Kasumi-1 (cell line): ENCODE measurements at regions not wholly inside any gene's neighbourhood (a gene's known extent, or its start where the extent isn't known, plus 50 kb on each side); places are given as distances from the start of the nearest gene placed in this dataset.

ENCODE experiments used
- DNase-seq, 2 experiments: peaks; one replicate each; lab custom pipeline; 2025; lab: John Stamatoyannopoulos, UW

GRCh38 chr3:188036375-188037194 lies 117.4 kb upstream of the LPP start:
- peak; percentile 28 to 30 for DNase-seq

- no peak for DNase-seq
Observed at GRCh38 chr3:188037195-188037718, 116.7 kb upstream of the LPP start.

- no peak for DNase-seq
Observed at GRCh38 chr3:188037965-188038581, 115.9 kb upstream of the LPP start.

DNA sequence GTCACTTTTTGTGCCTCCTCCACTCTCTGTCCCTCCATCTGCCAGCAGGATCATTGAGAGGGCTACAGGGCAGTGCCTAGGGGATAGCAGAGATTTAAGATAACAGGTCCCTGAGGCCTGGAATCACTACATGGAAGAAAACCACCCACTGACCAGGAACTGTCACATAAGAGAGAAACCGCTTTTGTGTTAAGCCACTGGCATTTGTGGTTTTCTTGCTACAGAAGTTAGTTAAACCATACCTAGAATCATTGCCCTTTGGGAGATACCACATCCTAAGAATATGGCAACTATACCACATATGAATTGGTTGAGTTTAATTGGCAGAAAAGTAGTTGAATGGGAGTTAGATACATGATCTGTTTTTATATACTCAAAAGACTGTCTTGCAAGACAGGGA lies 112.8 kb upstream of the LPP start:
- no peak for DNase-seq

- DNase-seq = no peak
Observed at GRCh38 chr3:188041895-188042294, 112.1 kb upstream of the LPP start.

- no peak for DNase-seq
Observed at GRCh38 chr3:188042466-188042865, 111.5 kb upstream of the LPP start.

GRCh38 chr3:188043891-188044290 lies 110.1 kb upstream of the LPP start:
- DNase-seq = no peak

DNA sequence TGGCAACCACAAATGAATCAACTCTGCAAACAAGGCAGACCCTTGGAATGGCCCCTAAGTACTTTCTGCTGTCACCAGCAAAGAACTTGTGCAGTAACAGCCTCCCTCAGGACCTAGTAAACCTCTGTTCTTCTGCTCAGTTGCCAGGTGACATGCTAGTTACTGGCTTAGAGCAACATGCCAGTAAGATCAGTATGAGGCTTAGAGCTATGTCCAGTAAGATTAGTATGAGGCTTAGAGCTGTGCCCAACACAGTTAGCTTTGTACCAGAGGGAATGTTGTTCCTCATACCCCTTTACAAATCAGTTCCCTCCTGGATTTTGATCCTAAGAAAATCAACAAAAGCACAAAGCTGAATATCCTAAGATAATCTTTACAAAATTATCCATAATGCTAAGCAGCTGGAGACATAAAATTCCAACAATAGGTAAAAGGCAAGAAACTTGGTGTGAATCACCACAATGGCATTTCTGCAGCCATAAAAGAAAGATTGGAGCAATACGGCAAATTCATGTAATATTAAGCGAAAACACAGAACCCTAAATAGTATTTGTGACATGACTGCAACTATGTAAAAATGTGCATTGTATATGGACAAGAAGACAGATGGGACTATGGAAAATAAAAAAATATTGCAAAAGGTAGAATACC lies 107.3 kb upstream of the LPP start:
- no peak for DNase-seq

DNA sequence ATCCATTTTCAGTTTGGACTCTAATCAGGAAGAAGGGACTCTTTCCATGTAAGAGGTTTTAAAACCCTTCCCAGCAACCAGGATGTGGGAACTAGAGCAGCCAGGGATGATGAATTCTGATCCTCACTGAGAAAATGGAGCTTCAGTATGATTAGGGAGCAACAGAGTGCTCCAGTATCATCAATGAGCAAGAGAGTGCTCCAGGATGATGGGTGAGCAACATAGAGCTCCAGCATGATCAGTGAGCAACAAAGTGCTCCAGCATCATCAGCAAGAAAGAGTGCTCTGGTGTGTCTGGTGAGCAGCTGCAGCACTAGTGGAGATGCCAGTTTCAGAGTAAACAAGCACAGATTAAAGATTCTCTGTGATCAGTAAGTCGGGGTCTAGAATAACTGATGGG lies 106.4 kb upstream of the LPP start:
- no peak for DNase-seq

DNA sequence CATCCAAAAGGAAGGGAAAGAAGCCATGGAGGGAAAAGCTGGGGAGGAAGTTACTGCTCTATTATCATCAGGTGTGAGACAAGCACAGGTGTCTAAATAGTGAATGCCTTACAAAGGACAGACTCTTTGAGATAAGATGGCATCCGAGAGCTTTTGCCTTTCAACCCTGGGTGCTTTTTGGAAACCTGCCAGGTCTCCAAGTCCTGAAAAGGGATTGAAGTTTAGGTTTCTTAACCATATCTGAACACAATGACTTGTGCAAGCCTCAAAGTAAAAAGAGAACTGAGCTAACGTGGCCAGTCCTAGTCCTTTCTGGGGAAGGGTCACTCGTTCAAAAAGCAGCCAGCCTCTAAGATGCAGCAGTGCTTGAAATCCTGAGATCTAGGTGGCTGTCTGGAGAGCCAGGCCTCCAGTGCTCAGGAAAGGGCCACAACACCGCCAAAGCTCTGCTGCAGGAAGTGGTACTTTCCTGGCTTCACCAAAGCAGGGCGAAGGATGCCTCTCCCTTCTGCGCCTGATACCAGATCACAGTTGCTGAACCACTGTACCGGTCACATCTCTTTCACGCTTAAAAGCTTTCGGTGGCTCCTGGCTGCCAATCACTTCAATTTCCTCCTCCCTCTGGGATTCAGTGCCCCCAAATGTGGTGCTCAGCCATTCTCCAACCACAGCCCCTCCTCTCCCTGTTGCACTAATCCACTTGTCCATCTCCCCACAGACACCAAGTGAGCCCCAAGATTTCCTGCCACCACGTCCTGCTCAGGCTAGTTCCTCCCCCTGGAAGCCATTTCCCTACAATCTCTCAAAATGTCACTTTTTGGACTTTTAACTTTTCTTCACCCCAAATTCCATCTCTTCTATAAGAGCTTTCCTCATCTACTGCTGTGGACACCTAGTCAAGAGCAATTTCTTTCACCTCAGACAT lies 104.1 kb upstream of the LPP start:
- DNase-seq = no peak

DNA sequence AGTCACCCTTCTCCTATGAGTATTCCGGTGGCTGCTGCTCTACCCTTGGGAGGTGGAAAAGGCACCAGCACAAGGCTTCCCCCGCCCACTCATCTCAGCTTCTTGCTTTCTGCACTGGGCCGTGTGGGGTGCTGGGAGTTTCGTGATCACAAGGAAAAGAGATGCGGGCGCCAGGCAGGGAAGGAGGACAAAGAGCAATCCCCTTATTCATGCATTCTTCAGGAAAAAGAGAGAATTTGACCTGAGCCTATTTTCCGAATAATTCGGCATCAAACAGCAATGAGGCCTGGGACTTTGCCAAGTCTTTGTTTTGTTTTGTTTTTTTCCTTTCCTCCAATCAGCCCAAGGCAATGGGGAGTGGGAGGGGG lies 102.2 kb upstream of the LPP start:
- DNase-seq = no peak

- DNase-seq = no peak
Observed at GRCh38 chr3:188052169-188053035, 101.6 kb upstream of the LPP start.

DNA sequence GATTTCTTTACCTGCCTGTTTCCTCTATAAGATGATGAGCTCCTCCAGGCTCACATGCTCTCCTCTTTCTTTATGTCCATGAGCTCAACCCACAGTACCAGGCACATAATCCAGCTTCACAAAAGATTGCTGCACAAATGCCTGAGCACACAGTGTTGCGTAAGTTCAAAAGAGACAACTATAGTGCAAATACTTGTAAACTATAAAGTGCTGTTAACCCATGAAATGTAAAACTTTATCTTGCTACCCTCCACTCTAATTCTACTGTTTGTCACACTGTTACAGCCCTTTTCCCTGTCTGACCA lies 101.0 kb upstream of the LPP start:
- DNase-seq = no peak

DNA sequence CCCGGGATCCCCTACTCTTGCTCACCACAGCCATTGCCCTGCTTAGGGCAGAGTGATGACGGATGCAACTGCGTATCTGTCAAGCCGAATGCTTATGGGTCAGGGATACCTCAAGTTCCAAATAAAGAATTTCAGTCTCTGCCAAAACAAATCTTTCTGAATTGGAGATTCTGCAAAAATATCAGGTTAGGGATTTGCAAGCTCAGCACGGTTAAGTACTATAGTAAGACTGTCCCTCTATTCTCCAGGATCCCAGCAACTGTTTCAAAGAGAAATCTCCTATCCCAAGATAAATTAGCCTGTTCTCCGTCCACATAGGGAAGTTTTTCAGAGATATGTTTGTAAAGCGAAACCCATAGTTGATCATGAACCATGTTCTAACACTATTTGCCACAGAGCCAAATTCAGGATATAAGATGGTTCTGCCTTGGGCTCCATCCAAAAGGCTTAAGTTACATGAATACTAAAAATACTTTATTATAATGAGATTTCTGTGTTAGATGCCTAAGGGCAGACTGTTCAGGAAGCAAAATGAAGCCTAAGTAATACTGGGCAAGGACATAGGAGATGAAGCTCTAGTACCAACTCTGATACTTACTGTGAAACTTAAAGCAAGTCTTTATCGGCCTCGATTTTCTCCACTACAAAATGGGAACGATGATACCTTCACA lies 100.1 kb upstream of the LPP start:
- DNase-seq = no peak

- no peak for DNase-seq
Observed at GRCh38 chr3:188054541-188054940, 99.4 kb upstream of the LPP start.

DNA sequence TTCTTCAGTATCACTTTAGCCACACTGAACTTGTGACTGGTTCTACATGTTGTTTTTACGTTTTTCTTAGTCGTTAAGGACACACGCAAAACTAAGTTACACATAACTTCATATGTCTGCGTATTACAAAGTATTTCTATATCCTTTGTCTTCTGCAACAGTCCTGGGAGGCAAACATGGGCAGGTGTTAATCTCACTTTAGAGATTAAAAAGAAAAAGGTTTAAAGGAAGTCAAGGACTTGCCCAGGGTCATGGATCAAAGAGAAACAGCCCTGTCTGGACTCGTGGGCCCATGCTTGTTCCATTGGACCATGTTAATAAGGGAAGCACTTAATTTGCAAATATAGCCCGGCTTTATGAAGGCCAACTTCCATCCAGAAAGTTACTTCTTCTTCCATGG lies 98.6 kb upstream of the LPP start:
- DNase-seq = no peak

GRCh38 chr3:188057124-188057523 lies 96.8 kb upstream of the LPP start:
- DNase-seq = no peak

DNA sequence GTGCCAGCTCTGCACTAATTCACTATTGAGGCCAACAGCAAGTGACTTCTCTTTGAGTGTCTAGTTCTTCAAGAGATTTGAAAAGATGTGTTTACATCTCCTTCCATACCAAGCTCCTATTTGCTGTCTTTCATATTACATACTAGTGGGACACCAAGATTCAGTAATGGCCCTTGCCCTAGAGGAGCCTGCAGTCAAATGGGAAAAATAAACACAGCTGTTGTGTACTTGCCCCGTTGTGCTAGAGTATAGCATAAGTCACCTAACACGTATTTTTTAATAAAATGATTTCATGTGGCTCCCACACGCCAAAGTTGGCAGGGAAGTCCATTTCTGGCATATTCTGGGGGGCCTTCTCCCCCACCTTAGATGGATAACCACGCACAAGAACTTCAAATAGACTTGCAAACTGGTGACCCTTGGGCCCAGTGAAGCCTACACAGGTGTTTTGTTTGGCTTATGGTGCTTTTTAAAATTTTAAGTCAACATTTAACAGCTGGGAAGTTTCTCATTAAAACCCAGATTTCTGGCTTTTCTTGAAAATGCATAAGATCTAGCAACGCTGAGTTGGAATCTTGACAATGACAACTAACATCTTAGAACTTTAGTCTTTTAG lies 95.3 kb upstream of the LPP start:
- DNase-seq = no peak

GRCh38 chr3:188059351-188059750 lies 94.6 kb upstream of the LPP start:
- no peak for DNase-seq

GRCh38 chr3:188060264-188060835 lies 93.6 kb upstream of the LPP start:
- no peak for DNase-seq
